ENCODE measurements at regions not wholly inside any gene's neighbourhood (a gene's known extent, or its start where the extent isn't known, plus 50 kb on each side); places are given as distances from the start of the nearest gene placed in this dataset.

GRCh38 chr10:94137747-94138146 lies 144.0 kb downstream of the PLCE1 start:
- Histone ChIP-seq H3K4me2 (ENCODE audit: low read depth, low read length) (no peak overlapping the region), H3K9ac (ENCODE audit: insufficient read depth, low read depth, low read length) (no peak overlapping the region), H4K20me1 (ENCODE audit: insufficient read depth, low read length) (no peaks in the 10 kb centered on the region), H3K36me3 (replicated peaks in 1 of 2; ENCODE audit: control insufficient read depth in 1 of 2, insufficient read depth in 2 of 2, low read length in 2 of 2) (no peaks in the 10 kb centered on the region), H3K79me2 (ENCODE audit: insufficient read depth, low read length) (no peaks in the 10 kb centered on the region), H3K9me3 (ENCODE audit: low read length) (no peaks in the 10 kb centered on the region), H3K27ac (ENCODE audit: extremely low read length, insufficient read depth, low read length) (no peak overlapping the region), H3K4me1 (ENCODE audit: insufficient read depth, low read length) (no peaks in the 10 kb centered on the region), H2AFZ (ENCODE audit: low read length) (no peak overlapping the region), H3K27me3 (ENCODE audit: control insufficient read depth in 1 of 2, insufficient read depth in 2 of 2, low read length in 2 of 2) (no peaks in the 10 kb centered on the region), H3K4me3 (replicated peaks in 1 of 3; ENCODE audit: insufficient read depth in 1 of 3, low read depth in 2 of 3, low read length in 3 of 3) (no peak overlapping the region)
- FAIRE-seq (no peak), ATAC-seq (no peak), DNase-seq (ENCODE audit: low spot score) (no peak)
- in situ Hi-C loops (cut with HindIII; ENCODE audit: extremely low pct_ligation_motif_present, low pct_unique_long_range_greater_than_20kb) (no loop called here), intact Hi-C loops (cut with micrococcal nuclease; ENCODE audit: unreplicated experiment) (no loop called here)
- ChIA-PET POLR2A (no interaction called here), CTCF (ENCODE audit: low intra/inter-chr PET ratio, low total read pairs) (no interaction called here)
- 21% methylated on average over 2 of the region's 2 CpGs for WGBS (ENCODE audit: low lambda C conversion rate)
- TF ChIP-seq POGK (CRISPR knock-in tag; conservative IDR thresholded peaks at IDR 0.05) = no peak
- TF ChIP-seq CEBPG (CRISPR knock-in tag; IDR thresholded peaks at IDR 0.05) = no peak
- no peak for TF ChIP-seq ZNF569 (CRISPR knock-in tag; IDR thresholded peaks at IDR 0.05; ENCODE audit: borderline replicate concordance)
- TF ChIP-seq FOXK1 (CRISPR knock-in tag; IDR thresholded peaks at IDR 0.05; ENCODE audit: borderline replicate concordance, low read depth) = no peak
- TF ChIP-seq ZNF143 (CRISPR knock-in tag; IDR thresholded peaks at IDR 0.05) = no peak
- no peak for TF ChIP-seq ZC3H13 (CRISPR knock-in tag; IDR thresholded peaks at IDR 0.05)
- no peak for TF ChIP-seq ZNF720 (CRISPR knock-in tag; IDR thresholded peaks at IDR 0.05)
- TF ChIP-seq HOMEZ (CRISPR knock-in tag; IDR thresholded peaks at IDR 0.05; ENCODE audit: low read depth) = no peak
- TF ChIP-seq DBP (CRISPR knock-in tag; IDR thresholded peaks at IDR 0.05; ENCODE audit: not compliant biosample characterization) = no peak
- TF ChIP-seq EZH2 (conservative IDR thresholded peaks at IDR 0.05; ENCODE audit: low read depth, low read length) = no peak
- BruUV-seq (replicated peaks) = no TSS peak
